Hippocampal formation (tissue), 2 donors: ENCODE measurements at regions not wholly inside any gene's neighbourhood (a gene's known extent, or its start where the extent isn't known, plus 50 kb on each side); places are given as distances from the start of the nearest gene placed in this dataset.
"Not testable (repeated sequence)": the region's sequence is repeated elsewhere in the genome, so short reads cannot be mapped to it uniquely, and the experiment has no call there.

Source experiments
- DNase-seq, 2 donors: peaks; one replicate each; lab custom pipeline; 2025; lab: John Stamatoyannopoulos, UW

DNA sequence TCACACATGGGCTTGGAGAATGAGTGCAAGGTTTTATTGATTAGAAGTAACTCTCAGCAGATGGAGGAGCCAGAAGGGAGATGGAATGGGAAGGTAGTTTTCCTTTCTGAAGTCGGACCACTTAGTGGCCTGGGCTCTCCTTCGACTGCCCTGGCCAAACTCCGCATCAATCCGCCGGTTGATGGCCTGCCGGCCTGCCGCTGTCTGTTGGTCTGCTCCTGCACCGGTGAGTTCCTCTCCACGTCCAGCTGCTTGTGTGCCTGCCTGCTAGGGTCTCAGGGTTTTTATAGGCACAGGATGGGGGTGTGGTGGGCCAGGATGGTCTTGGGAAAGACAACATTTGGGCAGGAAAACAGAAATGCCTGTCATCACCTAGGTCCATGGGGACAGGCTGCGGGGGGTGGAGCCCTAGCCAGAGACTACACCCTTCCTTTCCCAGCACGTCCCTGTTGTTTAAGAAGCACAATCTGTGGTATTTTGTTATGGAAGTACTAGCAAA is 837.0 kb downstream of the PDCD6IP start:
- DNase-seq, result no peak

DNA sequence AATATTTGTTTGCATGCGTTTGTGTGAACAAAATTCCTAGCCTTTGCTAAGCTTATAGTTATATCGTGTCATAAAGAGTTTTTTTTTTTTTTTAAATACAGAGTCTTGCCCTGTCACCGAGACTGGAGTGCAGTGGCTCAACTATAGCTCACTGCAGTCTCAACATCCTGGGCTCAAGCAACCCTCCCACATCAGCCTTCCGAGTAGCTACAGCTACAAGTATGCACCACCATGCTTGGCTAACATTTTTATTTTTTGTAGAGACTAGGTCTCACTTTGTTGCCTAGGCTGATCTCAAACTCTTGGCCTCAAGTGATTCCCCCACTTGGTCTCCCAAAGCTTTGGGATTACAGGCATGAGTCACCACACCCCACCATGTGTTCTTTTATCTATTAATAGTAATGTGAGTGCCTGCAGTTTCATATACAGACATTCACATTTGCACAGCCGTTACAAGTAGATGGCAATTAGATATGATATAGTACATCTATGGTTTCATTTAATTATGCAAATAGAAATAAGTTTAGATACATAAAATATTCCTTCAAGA is 848.6 kb downstream of the PDCD6IP start:
- no peak for DNase-seq

DNA sequence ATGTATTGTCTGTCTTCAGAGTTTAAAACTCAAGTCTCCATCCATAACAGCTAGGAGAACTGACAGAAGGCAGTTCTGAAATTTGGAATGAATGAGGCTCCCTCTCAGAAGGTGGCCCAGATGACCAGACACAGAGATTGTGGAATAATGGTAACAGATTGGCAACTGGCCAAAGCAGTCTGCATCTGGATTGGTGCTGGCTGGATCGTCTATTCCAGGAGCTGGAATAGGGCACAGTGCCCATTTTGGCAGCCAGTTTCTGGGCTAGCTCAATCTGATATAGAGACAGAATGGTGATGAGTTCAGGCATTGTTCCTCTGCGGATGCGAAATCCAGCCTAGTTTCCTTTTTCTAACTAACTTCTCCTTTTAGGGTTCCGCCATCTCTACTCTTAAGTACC is 851.7 kb downstream of the PDCD6IP start:
- no peak for DNase-seq

DNA sequence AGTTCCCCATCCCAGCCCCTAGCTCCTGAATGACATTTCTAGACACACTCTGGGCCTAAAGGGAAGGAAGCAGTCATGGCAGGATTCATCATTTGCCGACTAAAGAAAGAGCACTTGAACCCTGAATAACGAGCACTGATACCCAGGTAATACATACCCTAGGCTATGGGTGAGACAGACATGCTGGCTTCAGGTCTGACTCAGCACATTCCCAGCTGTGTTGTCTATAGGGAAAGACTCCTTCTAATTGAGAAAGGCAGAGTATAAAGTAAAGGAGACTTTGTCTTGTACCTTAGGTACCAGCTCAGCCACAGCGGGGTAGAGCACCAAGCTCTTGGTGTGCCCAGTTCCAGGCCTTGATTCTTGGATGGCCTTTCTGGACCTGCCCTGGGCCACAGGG is 870.5 kb downstream of the PDCD6IP start:
- no peak for DNase-seq

DNA sequence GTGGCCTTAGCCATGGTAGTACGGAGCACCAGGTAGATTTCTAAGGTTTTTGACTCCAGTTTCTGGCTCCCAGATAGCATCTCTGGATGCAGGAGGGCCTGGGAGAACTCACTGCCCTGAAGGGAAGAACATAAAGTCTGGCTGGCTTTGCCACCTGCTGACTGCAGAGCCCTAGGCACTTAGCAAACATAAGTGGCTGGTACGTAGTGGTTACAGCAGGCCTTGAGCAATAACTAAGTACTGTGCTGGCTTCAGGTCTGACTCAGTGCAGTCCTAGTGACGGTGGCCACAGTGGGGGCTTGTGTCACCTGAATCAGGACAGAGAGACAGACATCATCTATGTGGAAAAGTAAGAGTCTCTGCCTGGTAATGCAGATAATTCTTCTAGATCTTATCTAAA is 871.1 kb downstream of the PDCD6IP start:
- DNase-seq, result no peak

DNA sequence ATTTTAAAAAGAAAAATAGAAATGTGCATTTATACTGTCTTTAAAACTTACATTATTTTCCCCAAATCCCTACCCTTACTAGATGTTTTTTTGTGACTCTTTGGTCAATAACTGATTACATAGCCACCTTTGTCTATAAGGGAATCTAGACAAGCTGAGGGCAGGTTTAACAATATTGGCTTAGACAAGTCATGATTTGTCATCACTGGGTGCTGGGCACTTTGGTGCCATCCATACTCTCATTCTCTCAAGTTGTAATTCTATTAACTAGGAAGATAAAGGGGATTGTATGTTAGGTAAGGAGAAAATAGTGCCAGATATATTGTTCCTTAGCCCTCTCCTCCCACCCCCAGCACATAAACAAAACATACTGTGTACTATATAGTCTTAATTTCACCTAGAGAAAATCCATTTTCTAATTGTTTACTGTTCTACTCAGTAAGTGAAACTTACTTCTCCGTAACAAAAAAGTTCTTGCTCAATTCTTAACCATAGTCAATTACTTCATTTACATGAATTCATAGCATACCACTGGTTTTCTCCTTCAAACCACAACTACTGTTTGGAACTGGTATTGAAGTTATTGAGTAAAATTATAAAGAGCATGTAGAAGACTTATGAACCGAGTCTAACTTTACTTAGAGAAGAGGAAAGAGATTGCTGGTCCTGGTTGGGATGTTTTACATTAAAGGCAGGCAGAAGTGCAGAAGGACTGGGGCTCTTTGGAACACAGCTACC is 877.1 kb downstream of the PDCD6IP start:
- no peak for DNase-seq

DNA sequence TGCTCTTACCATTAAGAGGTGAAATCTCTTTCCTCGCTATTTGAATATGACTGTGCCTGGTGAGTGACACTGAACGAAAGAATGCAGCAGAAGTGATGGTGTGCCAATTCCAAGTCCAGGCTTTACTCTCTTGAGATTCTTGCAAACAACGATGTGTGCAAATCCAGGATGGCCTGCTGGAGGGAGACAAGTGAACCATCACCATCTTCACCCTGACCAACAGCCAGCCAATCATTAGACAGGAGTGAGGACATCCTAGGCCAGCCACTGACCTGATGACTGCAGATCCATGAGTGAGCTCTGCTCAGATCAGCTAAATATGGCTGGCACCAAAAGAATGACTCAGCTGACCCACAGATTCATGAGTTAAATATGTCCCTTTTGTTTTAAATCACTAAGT is 878.0 kb downstream of the PDCD6IP start:
- no peak for DNase-seq

DNA sequence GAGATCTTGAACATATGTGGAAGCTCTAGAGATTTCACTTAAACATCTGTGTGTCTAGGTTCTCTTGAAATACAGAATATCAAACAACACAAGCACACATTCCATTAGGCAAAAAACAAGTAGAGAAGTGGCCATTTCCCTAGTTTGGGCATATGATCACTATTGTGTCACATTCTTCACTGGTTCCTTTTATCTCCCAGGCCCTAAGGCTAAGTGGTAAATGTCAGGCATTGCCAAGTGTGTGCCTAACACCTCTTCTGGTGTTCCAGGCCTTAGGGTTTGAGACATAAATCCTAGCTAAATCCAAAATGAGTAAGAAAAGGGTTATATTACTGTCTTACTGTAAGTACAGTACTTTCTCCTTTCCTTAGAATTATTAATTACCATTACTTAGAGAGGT is 880.1 kb downstream of the PDCD6IP start:
- no peak for DNase-seq

DNA sequence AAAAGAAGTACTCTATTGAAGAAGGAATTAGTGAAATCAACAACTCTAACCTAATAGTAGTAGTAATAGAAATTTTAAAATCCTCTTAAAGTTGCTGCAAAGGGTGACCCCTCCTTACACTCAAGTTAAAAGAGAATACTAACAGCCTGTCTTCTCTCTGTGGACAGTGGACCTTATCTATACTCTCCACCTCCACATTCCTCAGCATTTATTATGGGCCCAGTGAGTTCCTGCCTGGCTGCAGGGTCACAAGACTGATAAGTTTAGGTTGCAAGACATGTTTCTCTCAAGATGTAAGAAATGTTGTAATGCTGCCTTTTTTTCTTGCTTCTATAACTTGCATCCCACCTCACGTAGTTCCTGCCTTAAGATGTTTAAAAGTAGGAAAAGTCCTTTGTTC is 880.6 kb downstream of the PDCD6IP start:
- DNase-seq, result not testable (repeated sequence)

DNA sequence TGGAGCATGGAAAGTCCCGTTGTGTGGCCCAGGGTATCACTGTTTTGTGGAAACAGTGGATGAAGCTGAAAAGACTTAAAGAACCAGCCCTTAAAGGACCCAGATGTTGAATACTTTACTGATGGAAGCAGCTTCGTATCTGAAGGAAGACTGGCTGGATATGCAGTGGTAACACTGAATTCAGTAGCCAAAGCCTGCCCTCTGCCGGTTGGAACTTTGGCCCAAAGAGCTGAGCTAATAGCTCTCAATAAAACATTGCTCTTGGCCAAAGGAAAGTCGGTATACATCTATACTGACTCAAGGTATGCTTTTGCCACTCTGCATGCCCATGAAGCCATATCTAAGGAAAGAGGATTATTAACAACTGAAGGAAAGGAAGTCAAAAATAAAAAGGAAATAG is 885.4 kb downstream of the PDCD6IP start:
- peak; percentile 9 to 23 for DNase-seq

DNA sequence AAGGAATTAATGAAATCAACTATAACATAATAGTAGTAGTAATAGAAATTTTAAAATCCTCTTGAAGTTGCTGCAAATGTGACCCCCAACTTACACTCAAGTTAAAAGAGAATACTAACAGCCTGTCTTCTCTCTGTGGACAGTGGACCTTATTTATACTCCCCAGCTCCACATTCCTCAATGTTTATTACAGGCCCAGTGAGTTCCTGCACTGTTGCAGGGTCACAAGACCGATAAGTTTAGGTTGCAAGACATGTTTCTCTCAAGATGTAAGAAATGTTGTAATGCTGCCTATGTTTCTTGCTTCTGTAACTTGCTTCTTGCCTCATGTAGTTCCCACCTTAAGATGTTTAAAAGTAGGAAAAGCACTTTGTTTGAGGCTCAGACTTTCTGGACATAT is 888.1 kb downstream of the PDCD6IP start:
- no peak for DNase-seq

DNA sequence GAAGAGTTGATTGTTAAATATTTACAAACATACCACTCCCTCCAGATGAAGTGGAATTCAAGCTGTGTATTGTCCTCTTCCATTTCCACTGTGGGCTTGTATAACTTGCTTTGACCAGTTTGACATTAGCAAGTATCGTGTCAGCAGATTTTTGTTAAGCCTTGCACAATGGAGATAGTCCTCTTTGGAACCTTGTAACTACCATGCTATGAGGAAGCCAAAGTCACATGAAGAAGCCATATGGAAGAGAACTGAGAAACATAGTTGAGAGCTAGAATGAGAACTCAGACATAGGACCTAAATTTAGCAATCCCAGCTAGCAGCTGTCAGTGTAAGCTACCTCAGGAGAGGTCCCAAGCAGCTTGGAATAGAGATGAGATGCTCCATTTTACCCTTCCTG is 889.2 kb downstream of the PDCD6IP start:
- no peak for DNase-seq

DNA sequence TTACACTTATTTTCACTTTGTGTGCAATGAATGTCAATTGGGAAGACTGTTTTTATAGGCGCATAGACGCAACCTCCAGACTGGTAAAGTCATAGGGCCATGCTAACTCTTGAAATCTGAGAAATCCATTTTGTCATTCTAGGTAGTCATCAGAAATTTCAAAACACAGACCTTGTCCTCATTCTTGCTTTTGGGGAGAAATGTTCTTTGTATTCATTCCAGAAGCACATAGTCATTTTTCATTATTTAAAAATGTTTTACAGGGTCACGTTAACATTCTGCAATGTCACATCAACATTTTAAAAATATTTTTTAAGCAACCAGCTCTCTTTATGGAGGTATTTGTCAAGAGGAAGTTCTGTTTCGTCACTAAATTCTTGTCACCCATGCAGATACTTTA is 898.4 kb downstream of the PDCD6IP start:
- DNase-seq, result no peak

DNA sequence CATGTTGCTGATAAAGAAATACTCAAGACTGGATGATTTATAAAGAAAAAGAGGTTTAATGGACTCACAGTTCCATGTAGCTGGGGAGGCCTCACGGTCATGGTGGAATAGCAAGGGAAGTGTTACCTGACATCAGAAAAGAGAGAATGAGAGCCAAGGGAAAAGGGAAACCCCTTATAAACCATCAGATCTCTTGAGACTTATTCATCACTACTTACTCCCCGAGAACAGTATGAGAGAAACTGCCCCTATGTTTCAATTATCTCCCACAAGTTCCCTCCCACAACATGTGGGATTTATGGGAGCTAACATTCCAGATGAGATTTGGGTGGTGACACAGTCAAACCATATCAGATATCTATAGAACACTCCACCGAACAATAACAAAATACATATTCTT is 904.6 kb downstream of the PDCD6IP start:
- DNase-seq, result no peak

DNA sequence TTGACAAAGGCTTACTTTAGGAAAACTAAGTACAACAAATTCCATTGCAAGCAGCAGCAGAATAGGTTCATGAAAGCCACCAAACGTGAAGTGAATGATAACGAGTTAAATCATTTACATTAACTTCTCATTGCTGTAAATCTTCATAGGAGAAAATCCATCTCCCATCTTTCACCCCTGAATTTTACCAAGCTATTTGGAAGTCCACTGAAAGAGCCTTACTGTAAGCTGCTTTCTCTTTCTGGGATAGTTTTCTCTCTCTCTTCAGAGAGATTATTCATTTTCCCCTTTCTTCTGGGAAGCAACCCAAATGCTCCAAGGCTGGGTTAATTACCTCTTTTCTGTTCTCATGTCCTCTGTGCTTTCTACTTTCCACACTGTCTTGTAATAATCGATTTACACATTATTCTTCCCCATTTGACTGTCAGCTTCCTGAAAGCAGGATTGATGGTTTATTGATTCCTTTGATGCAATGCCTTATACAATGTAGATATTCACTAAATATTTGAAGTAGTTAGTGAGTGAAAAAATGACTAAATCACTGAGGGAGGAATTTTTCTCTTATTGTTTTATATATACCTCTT is 914.3 kb upstream of the ARPP21 start:
- no peak for DNase-seq

DNA sequence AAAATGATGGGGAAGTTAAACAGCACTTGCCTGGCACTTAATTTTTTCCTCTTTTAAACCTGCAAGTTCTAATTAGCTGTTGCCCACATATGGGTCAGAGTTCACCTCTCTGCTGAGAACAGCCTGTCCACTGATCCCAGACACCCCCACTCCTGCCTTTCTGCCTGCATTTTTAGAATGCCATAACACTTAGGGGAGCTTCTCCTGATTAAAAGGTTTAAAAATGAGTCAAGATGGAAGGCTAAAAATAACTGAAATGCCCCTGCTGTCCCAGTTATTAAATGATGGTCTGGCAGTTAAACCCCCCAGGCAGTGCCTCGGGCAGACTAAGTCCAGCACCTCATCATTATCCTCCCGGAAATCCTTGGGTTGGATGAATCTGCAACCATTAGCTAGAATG is 913.6 kb upstream of the ARPP21 start:
- no peak for DNase-seq

DNA sequence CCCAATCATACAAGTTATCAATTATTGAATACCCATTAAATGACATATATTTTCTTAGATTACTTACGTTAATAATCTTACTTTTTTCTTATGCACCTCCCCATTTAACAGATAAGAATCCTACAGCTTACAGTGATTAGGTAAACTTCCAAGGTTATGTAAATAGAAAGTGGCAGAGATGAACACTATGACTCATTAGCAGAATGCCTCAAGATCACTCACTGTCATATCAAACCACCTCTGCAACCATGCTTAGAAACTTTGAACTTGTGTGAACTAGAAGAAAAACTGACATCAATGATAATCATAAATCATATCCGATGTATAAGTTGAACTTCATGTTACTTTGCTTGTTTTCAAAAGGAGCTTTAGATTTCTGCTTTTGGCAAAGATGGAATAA is 911.6 kb upstream of the ARPP21 start:
- DNase-seq, result no peak

DNA sequence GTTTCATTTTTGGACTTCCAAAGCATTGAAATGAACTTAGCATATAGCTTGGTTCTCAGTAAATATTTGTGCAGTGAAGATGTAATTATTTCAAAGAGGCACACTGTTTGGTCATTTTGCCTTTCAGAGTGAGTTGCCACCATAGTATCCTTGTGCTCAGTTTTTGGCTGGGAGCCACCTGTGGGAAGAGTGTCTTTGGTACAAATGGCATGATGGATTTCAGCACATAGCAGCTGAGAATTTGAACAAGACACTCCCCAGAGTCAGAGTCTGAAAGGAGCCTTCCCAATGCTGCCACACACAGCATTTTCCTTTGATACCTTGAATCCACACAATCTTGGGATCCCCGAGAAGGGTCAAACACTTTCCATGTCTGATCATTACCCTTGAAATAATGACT is 897.2 kb upstream of the ARPP21 start:
- no peak for DNase-seq

DNA sequence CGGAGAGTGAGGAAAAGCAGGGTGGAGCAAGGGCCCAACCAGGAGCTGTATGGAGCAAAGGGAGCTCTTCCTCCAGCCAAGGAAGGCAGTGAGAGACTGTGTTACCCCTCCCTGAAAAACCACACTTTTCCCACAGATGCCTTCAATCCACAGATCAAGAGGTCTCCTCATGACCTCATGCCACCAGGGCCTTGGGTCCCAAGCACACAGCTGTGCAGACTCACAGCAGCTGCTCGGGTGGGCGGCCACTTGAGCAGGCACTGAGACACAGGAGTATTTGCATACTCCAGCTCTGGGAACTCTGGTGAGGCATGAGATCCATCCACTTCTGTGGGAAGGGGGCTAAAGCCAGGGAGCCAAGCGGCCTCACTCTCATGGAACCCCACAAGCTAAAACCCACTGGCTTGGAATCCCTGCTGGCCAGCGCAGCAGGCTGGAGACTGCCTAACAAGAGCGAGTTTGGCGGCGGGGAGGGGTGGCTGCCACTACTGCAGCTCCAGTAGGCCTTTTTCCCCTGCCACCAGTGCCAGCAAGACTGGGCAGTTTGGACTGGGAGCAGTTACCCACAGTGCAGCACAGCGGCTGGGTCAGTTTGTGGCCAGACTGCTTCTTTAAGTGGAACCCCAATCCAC is 880.6 kb upstream of the ARPP21 start:
- DNase-seq, result no peak

DNA sequence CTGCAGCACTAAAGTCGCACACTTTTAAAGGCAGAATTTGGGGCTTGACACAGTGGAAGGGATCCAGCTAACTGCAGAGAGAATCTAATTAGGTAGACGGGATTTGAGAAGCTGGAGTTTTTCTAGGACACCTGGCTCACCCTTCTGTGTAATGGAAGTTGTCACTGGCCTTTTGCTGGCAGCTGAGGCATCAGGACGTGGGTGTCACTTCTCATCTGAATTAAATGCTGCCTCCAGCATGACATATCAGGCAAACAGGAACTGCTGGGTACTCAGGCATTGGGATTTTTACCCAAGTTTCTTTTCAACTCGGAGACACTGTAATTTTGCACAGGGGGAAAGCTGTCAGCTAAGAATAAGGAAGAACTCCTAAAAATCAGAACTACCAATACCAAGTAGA is 861.9 kb upstream of the ARPP21 start:
- DNase-seq, result no peak

DNA sequence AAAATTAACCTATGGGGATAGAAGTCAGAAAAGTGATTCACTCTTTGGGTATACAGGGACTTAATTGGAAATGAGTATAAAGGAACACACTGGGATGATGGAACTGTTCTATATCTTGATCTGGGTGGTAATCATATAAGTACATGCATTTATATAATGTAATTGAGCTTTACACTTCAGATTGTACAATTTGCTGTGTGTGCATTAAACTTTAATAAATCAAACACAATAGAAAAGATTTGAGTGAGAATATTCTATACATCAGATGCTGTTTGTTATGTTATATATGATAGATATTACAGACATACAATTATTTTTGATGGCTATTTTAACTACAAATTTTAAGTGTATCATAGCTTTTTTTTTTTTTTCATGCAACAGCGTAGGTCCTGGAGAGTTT is 860.2 kb upstream of the ARPP21 start:
- DNase-seq, result no peak

DNA sequence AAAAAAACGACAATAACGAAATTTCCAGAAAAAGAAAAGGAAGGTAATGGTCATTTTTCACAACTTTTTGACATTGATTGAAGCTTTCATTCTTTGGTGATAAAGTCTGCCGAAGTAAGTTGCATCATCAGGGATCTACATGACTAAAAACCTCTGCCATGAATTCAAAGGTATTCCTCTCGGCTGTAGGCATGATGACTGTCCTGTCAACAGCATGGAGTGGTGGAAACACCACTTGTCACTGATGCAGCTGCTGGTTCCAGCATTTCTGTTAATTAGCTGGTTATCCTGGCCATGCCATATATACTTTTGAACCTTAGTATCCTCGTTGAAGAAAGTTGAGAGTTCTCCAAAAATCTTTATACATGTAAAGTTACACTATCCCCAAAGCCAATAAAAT is 859.0 kb upstream of the ARPP21 start:
- no peak for DNase-seq

DNA sequence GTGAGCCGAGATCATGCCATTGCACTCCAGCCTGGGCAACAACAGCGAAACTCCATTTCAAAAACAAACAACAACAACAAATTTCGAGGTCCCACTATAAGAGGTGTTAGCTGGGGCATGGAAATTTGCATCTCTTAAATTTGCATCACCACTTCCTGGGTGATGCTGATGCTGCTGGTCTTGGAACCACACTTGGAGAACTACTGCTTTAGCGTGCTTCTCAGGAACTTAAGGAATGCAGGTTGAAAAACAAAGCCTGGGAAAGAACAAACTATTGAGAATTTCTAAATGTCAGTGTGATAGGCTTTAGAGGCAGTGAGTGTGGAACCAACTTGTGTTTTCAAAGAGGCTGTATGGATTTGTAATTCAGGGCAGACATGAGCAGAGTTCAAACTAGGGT is 858.4 kb upstream of the ARPP21 start:
- DNase-seq, result no peak
